ENCODE measurements at regions not wholly inside any gene's neighbourhood (a gene's known extent, or its start where the extent isn't known, plus 50 kb on each side); places are given as distances from the start of the nearest gene placed in this dataset.

- TF ChIP-seq ZNF425 (CRISPR knock-in tag; conservative IDR thresholded peaks at IDR 0.05) = no peak
- TF ChIP-seq CTCF (IDR thresholded peaks at IDR 0.05) = no peak
- TF ChIP-seq NR1H2 (CRISPR knock-in tag; IDR thresholded peaks at IDR 0.05) = no peak
- TF ChIP-seq CBFB (CRISPR knock-in tag; IDR thresholded peaks at IDR 0.05; ENCODE audit: low read depth) = no peak
- no peak for TF ChIP-seq ZNF416 (CRISPR knock-in tag; IDR thresholded peaks at IDR 0.05)
- no peak for TF ChIP-seq ZNF512 (CRISPR knock-in tag; IDR thresholded peaks at IDR 0.05; ENCODE audit: borderline replicate concordance)
- TF ChIP-seq MLX (CRISPR knock-in tag; IDR thresholded peaks at IDR 0.05) = no peak
- TF ChIP-seq ZNF121 (CRISPR knock-in tag; IDR thresholded peaks at IDR 0.05) = no peak
- TF ChIP-seq E2F4 (CRISPR knock-in tag; IDR thresholded peaks at IDR 0.05; ENCODE audit: borderline replicate concordance, low read depth) = no peak
- no peak for TF ChIP-seq ATF6 (CRISPR knock-in tag; IDR thresholded peaks at IDR 0.05)
- TF ChIP-seq CREM (CRISPR knock-in tag; IDR thresholded peaks at IDR 0.05) = no peak
- TF ChIP-seq TCF7 (CRISPR knock-in tag; IDR thresholded peaks at IDR 0.05; ENCODE audit: low read depth) = no peak
- no peak for TF ChIP-seq ZNF219 (CRISPR knock-in tag; IDR thresholded peaks at IDR 0.05; ENCODE audit: borderline replicate concordance)
- TF ChIP-seq TEAD1 (CRISPR knock-in tag; IDR thresholded peaks at IDR 0.05) = no peak
Measured at GRCh38 chr15:53903129-53903528, 75.1 kb upstream of the UNC13C start.

Measured in WTC11 (cell line).